HEK293T (cell line): ENCODE measurements at regions not wholly inside any gene's neighbourhood (a gene's known extent, or its start where the extent isn't known, plus 50 kb on each side); places are given as distances from the start of the nearest gene placed in this dataset.

Source experiments
- CTCF ChIA-PET: fragments of 350-600 bp; formaldehyde crosslinking; extraction: SDS; loops from one replicate; lab custom pipeline; 2021; ENCODE audit warnings: antibody characterized with exemption, inconsistent platforms; lab: Yijun Ruan, JAX
- POLR2A ChIA-PET: fragments of 350-600 bp; formaldehyde crosslinking; extraction: SDS; loops from one replicate; lab custom pipeline; 2020; ENCODE audit warnings: antibody characterized with exemption, inconsistent platforms; lab: Yijun Ruan, JAX
- DNase-seq: peaks from one replicate; pipeline ENCODE4 v3.0.0; 2012; ENCODE audit warnings: mixed read lengths; ENCODE audit errors: extremely low spot score
- ARNT ChIP-seq: fragments of 450-650 bp; IDR thresholded peaks from 2 replicates; pipeline ENCODE4 v1.6.1; 2017; ENCODE audit warnings: mild to moderate bottlenecking
- BHLHE40 ChIP-seq: fragments of 450-650 bp; IDR thresholded peaks from 2 replicates; pipeline ENCODE4 v1.6.1; 2016; ENCODE audit warnings: mild to moderate bottlenecking, moderate library complexity, borderline replicate concordance
- CTBP1 ChIP-seq: fragments of 450-650 bp; IDR thresholded peaks from 2 replicates; pipeline ENCODE4 v1.6.1; 2016; ENCODE audit warnings: borderline replicate concordance
- ELF4 ChIP-seq: fragments of 450-650 bp; IDR thresholded peaks from 2 replicates; pipeline ENCODE4 v1.6.1; 2017; ENCODE audit warnings: antibody characterized with exemption
- FOXA1 ChIP-seq: fragments of 450-650 bp; IDR thresholded peaks from 2 replicates; pipeline ENCODE4 v1.6.1; 2016; ENCODE audit warnings: mild to moderate bottlenecking
- FOXK2 ChIP-seq: fragments of 450-650 bp; IDR thresholded peaks from 2 replicates; pipeline ENCODE4 v1.6.1; 2016; ENCODE audit warnings: mild to moderate bottlenecking
- FOXM1 ChIP-seq: fragments of 450-650 bp; IDR thresholded peaks from 2 replicates; pipeline ENCODE4 v1.6.1; 2017; ENCODE audit warnings: mild to moderate bottlenecking, borderline replicate concordance
- HDGF ChIP-seq: fragments of 450-650 bp; IDR thresholded peaks from 2 replicates; pipeline ENCODE4 v1.6.1; 2017; ENCODE audit warnings: antibody characterized with exemption, borderline replicate concordance
- L3MBTL2 ChIP-seq: fragments of 450-650 bp; conservative IDR thresholded peaks from 2 replicates; pipeline ENCODE4 v1.6.1; 2016; ENCODE audit warnings: mild to moderate bottlenecking
- LEF1 ChIP-seq: fragments of 450-650 bp; IDR thresholded peaks from 2 replicates; pipeline ENCODE4 v1.6.1; 2017; ENCODE audit warnings: mild to moderate bottlenecking, borderline replicate concordance
- NFRKB ChIP-seq: fragments of 450-650 bp; IDR thresholded peaks from 2 replicates; pipeline ENCODE4 v1.6.1; 2016; ENCODE audit warnings: mild to moderate bottlenecking, moderate library complexity
- SP1 ChIP-seq: fragments of 450-650 bp; IDR thresholded peaks from 2 replicates; pipeline ENCODE4 v1.6.1; 2017
- SUZ12 ChIP-seq: fragments of 450-650 bp; IDR thresholded peaks from 2 replicates; pipeline ENCODE4 v1.6.1; 2016; ENCODE audit warnings: mild to moderate bottlenecking
- TARDBP ChIP-seq: fragments of 450-650 bp; IDR thresholded peaks from 2 replicates; pipeline ENCODE4 v1.6.1; 2016
- ZNF384 ChIP-seq: fragments of 450-650 bp; IDR thresholded peaks from 2 replicates; pipeline ENCODE4 v1.6.1; 2016
- TF ChIP-seq, protein P1 (sequence below): fragments of 450-650 bp; IDR thresholded peaks from 2 replicates; pipeline ENCODE4 v1.6.1; 2016

DNA sequence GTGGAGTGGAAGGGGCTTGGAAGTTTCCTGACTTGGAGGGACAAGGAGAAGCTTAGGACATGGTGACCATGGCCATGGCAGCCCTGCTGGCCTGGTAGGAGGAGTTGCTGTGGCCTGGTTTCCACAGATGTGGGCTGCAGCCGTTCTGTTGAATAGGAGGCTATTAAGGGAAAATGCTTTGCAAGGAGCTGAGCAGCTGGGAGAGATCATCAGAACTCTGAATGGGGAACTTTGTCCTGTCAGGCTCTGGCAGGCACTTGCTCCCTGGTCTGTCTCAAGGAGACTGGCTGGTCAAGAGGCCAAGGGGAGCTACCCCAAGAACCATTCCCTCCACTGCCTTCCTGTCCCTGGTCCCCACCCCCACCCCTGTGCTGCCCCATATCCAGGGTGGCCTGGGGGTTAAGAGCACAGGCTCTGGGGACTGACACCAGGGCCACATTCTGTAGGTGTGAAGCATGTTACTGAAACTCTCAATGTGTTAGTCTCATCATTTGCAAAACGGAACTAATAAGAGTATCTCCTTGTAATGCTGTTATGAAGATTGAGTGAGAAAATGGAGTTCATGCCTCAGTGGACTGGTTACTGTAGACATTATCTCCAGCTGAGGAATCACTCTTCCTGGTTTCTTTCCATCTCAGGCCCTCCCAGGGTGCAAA is 84.0 kb upstream of the ARAP3 start:
- TF ChIP-seq LEF1 (no peak), NFRKB (no peak), CTBP1 (no peak), FOXK2 (no peak), ELF4 (no peak), FOXM1 (no peak), ZNF384 (no peak), BHLHE40 (no peak)
- TF ChIP-seq, protein P1, sequence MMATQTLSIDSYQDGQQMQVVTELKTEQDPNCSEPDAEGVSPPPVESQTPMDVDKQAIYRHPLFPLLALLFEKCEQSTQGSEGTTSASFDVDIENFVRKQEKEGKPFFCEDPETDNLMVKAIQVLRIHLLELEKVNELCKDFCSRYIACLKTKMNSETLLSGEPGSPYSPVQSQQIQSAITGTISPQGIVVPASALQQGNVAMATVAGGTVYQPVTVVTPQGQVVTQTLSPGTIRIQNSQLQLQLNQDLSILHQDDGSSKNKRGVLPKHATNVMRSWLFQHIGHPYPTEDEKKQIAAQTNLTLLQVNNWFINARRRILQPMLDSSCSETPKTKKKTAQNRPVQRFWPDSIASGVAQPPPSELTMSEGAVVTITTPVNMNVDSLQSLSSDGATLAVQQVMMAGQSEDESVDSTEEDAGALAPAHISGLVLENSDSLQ = no peak
- ChIA-PET CTCF (interaction anchor here (1.5 kb wide), 1 partner anchor 10 kb away, joined by 4 read pairs; no protein-coding TSS in a partner anchor), POLR2A (no interaction called here)
- DNase-seq = no peak

DNA sequence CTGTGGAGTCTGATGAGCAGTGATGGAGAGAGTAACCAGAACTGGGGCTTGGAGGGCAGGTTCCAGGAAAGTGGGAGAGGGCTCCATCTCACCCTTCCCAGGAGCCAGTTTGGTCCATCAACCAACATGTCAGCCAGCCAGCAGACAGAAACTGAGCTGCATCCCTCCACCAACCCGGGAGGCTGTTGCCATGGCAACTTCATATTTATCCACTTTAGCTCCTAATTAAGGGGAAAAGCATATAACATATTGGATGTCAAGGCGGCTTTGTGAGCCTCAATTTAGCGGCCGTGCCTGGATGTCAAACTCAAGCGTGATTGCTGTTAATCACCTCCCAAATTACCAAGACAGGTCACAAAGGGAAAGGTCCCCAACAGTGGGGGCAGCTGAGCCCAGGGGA is 81.5 kb upstream of the ARAP3 start:
- POLR2A ChIA-PET = no interaction called here
- CTCF ChIA-PET = interaction anchor here (1.2 kb wide), 1 partner anchor 48 kb away, joined by 3 read pairs; no protein-coding TSS in a partner anchor
- TF ChIP-seq SP1 (no peak), HDGF (no peak), LEF1 (no peak), ARNT (no peak), FOXA1 (no peak), SUZ12 (no peak), FOXK2 (no peak)
- DNase-seq = no peak

DNA sequence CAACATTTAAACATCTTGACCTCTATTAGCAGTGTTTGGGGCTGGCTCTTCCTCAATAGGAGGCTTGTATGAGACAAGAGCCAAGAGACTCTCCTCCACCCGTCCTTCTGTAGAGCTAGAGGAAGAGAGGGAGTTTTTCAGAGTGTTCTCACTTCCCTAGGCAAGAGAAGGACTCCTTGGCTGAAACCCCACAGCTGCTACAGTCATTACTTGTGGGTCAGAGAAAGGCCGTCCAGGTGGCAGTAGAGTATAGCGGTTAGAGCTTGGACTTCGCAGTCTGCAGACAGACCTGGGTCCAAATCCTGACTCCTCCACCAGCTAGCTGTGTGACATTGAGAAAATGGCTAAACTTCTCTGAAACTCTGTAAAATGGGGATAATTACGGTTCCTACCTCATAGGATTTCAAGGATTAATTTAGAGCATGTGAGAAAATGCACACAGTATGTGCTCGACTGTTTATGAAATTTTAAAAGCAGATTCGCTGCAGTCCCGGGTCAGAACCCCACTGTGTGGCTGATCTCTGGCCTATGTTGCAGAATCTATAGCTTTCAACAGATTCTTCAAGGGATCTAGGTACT is 80.8 kb upstream of the ARAP3 start:
- TF ChIP-seq ZNF384 (no peak), HDGF (no peak), SUZ12 (no peak), ELF4 (no peak), FOXM1 (no peak), SP1 (no peak), FOXK2 (no peak), TARDBP (no peak), BHLHE40 (no peak), CTBP1 (no peak), NFRKB (no peak), FOXA1 (no peak), ARNT (no peak), L3MBTL2 (no peak), LEF1 (no peak)
- TF ChIP-seq, protein P1 = no peak
- ChIA-PET POLR2A (no interaction called here), CTCF (interaction anchor here (0.6 to 1.2 kb wide), 2 partner anchors 49 to 72 kb away, joined by 3 read pairs; no protein-coding TSS in a partner anchor)
- DNase-seq = no peak

DNA sequence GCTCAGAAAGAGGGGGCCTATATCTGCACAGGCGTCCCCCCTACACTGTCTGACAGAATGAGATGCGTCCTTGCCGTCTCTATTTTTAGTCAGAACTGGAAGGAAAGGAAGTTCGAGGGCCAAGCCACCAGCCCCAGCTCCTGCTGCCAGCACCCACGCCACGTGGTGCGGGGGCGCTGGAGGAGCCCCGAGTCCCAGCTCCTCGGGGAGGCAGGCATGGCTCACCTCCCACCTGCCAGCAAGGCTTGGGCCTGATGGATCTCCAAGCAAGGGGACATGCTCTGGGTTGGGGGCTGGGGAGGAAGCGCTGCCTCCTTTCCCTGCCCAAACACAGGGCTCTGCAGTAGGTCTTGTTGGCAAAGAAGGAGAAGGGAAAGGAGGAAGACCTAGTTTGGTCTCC is 80.3 kb upstream of the ARAP3 start:
- no peak for DNase-seq
- CTCF ChIA-PET = no interaction called here
- POLR2A ChIA-PET = no interaction called here
- no peak for TF ChIP-seq FOXK2
- TF ChIP-seq, protein P1 = no peak
- TF ChIP-seq L3MBTL2 = no peak
- TF ChIP-seq FOXA1 = no peak
- TF ChIP-seq CTBP1 = no peak
- TF ChIP-seq HDGF = no peak
- no peak for TF ChIP-seq ARNT
- no peak for TF ChIP-seq SP1
- no peak for TF ChIP-seq TARDBP
- TF ChIP-seq NFRKB = no peak
- TF ChIP-seq LEF1 = no peak
- no peak for TF ChIP-seq FOXM1

DNA sequence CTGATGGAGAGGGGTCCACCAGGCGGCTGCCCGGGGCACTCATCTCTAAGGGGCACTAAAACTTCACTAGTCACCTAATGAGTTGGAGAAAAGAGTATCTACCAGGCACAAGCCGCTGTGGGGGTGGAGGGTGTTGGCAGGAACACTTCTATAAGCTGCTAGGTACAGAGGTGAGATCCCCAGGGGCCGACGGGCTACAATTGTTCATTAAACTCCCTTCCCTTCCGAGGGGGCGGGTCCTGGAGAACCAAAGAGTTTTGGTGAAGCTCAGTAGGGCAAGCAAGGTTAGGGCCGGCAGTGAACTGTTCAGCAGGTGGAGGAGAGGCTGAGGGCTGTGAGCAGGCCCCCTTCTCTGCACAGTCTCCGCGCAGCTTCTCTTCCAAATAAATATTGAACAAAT is 78.7 kb upstream of the ARAP3 start:
- ChIA-PET POLR2A (no interaction called here), CTCF (interaction anchor here (0.6 to 1.2 kb wide), 3 partner anchors 51 to 119 kb away, joined by 3 to 5 read pairs (median 3); no protein-coding TSS in a partner anchor)
- no peak for TF ChIP-seq HDGF
- DNase-seq = no peak

DNA sequence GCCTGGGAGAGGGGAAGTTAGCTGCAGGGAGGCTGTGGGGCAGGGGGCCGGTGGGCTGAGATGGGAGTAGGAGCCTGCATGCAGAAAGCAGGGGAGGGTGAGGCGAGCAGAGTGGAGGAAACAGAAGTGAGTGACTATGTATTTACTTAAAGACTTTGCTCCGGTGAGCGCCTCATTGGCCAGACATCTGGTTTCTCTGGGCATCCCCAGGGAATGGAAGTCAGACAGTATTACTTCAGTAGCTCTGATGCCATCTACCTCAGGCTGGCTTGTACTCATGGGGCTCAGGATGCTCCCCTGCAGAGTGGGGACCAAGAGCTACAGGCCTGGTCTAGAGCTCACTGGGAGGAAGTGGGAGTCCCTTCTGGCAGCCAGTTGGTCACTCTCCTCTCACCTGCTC is 78.2 kb upstream of the ARAP3 start:
- ChIA-PET CTCF (interaction anchor here (1.2 kb wide), 2 partner anchors 52 to 119 kb away, joined by 3 to 5 read pairs; no protein-coding TSS in a partner anchor), POLR2A (no interaction called here)
- no peak for DNase-seq
- no peak for TF ChIP-seq ZNF384
- no peak for TF ChIP-seq FOXK2
